ENCODE measurements at regions not wholly inside any gene's neighbourhood (a gene's known extent, or its start where the extent isn't known, plus 50 kb on each side); places are given as distances from the start of the nearest gene placed in this dataset.

- 51 to 72% (median 71%) methylated on average over 3 of the region's 3 CpGs for WGBS, 5 donors
- DNase-seq, result no peak
Observed at GRCh38 chr3:135382621-135383020, 582.9 kb upstream of the PPP2R3A start.

GRCh38 chr3:135383301-135383700 lies 582.2 kb upstream of the PPP2R3A start:
- Histone ChIP-seq H3K4me1 (no peaks in the 10 kb centered on the region), H3K4me3 (no peak overlapping the region), H3K27me3 (replicated peaks in 1 of 7) (no peaks in the 10 kb centered on the region), H3K36me3 (no peaks in the 10 kb centered on the region), H3K27ac (no peak overlapping the region), H3K9me3 (peaks cover 0 to 2% (median 0%) of the 10 kb centered on the region in 8 donors)
- intact Hi-C loops (cut with DNase I; ENCODE audit: low total_unique reads), result no loop called here
- no peak for TF ChIP-seq POLR2AphosphoS5 (IDR thresholded peaks at IDR 0.05)
- no peak for TF ChIP-seq POLR2A (IDR thresholded peaks at IDR 0.05)
- no peak for TF ChIP-seq CTCF (IDR thresholded peaks at IDR 0.05 in 8 of 11, conservative IDR thresholded peaks at IDR 0.05 in 3 of 11)
- WGBS, 5 donors, result 84 to 95% (median 84%) methylated on average over 6 of the region's 6 CpGs
- no peak for DNase-seq

More at GRCh38 chr3:135382621-135383020, 582.9 kb upstream of the PPP2R3A start:
- Histone ChIP-seq H3K9me3 (no peaks in the 10 kb centered on the region), H3K4me1 (no peaks in the 10 kb centered on the region), H3K27ac (no peak overlapping the region), H3K36me3 (no peaks in the 10 kb centered on the region), H3K4me3 (no peak overlapping the region), H3K27me3 (replicated peaks in 1 of 7) (no peaks in the 10 kb centered on the region)
- TF ChIP-seq POLR2AphosphoS5 (IDR thresholded peaks at IDR 0.05) (no peak), CTCF (IDR thresholded peaks at IDR 0.05 in 8 of 11, conservative IDR thresholded peaks at IDR 0.05 in 3 of 11) (no peak), POLR2A (IDR thresholded peaks at IDR 0.05) (no peak)
- intact Hi-C loops (cut with DNase I; ENCODE audit: low total_unique reads), result no loop called here

- Histone ChIP-seq H3K4me3 (no peak overlapping the region), H3K27ac (no peak overlapping the region), H3K27me3 (replicated peaks in 1 of 7) (no peaks in the 10 kb centered on the region), H3K9me3 (peaks cover 8 to 43% (median 27%) of the 10 kb centered on the region in 8 donors), H3K4me1 (no peaks in the 10 kb centered on the region), H3K36me3 (no peaks in the 10 kb centered on the region)
- DNase-seq, result no peak
- intact Hi-C loops (cut with DNase I; ENCODE audit: low total_unique reads), result no loop called here
- TF ChIP-seq POLR2AphosphoS5 (IDR thresholded peaks at IDR 0.05) (no peak), CTCF (IDR thresholded peaks at IDR 0.05 in 8 of 11, conservative IDR thresholded peaks at IDR 0.05 in 3 of 11) (no peak), POLR2A (IDR thresholded peaks at IDR 0.05) (no peak)
- 78 to 92% (median 80%) methylated on average over 4 of the region's 4 CpGs for WGBS, 5 donors
Observed at GRCh38 chr3:135392151-135392550, 573.4 kb upstream of the PPP2R3A start.

GRCh38 chr3:135393159-135393558 lies 572.4 kb upstream of the PPP2R3A start:
- Histone ChIP-seq H3K9me3 (peaks cover 8 to 43% (median 27%) of the 10 kb centered on the region in 8 donors), H3K27ac (no peak overlapping the region)
- TF ChIP-seq CTCF (IDR thresholded peaks at IDR 0.05 in 8 of 11, conservative IDR thresholded peaks at IDR 0.05 in 3 of 11) (no peak), POLR2A (IDR thresholded peaks at IDR 0.05) (no peak), POLR2AphosphoS5 (IDR thresholded peaks at IDR 0.05) (no peak)

More at GRCh38 chr3:135393159-135393558, 572.4 kb upstream of the PPP2R3A start:
- intact Hi-C loops (cut with DNase I; ENCODE audit: low total_unique reads), result no loop called here
- Histone ChIP-seq H3K4me3 (no peak overlapping the region), H3K4me1 (no peaks in the 10 kb centered on the region), H3K27me3 (replicated peaks in 1 of 7) (no peaks in the 10 kb centered on the region), H3K36me3 (no peaks in the 10 kb centered on the region)
- no peak for DNase-seq
- 75 to 95% (median 81%) methylated on average over 3 of the region's 3 CpGs for WGBS, 5 donors

Measured in spleen (tissue), 11 donors.